NCI-H2196 (cell line): ENCODE measurements at regions not wholly inside any gene's neighbourhood (a gene's known extent, or its start where the extent isn't known, plus 50 kb on each side); places are given as distances from the start of the nearest gene placed in this dataset.

Experiments used
- DNase-seq: peaks from one replicate; lab custom pipeline; 2025; ENCODE audit not compliant: unreplicated experiment; lab: John Stamatoyannopoulos, UW

- DNase-seq: no peak
These were observed 74.6 kb upstream of the DOK6 start for GRCh38 chr18:69326094-69326493.

- no peak for DNase-seq
These were observed 72.6 kb upstream of the DOK6 start for GRCh38 chr18:69328086-69328485.

DNA sequence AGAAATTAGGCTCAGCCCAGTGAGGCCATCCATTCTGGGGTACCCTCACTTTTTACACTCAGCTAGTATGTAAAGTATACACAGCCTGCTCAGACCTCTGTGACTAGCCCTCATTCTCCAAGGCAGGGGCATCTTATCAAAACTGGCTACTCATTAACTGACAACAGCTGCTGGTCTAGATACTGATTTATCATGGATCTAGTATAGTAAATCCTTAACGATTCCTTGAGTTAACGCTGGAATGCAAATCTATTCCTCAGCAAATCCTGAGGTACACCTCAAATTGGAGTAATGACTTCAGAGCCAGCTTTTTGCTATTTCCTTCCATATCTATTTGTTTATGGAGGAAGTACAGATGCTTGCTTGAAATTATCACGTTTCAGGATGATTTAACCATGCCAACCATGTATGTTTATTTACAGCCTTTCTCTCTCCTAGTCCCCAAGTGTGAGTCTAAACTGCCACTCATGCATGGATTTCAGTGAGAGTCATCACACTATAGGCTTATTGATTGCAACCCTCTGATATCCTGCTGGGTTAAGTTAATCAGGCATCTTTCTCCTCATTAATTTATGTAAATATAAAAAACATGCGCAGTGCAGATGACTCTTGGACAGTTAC is 70.2 kb upstream of the DOK6 start:
- no peak for DNase-seq

GRCh38 chr18:69349912-69350597 is 50.6 kb upstream of the DOK6 start:
- no peak for DNase-seq
